H1 (cell line): ENCODE measurements at regions not wholly inside any gene's neighbourhood (a gene's known extent, or its start where the extent isn't known, plus 50 kb on each side); places are given as distances from the start of the nearest gene placed in this dataset.

Experiments
- CBX8 ChIP-seq: fragments of 300-800, 300-1000 bp; sonication (generic); IDR thresholded peaks from 2 replicates; pipeline ENCODE4 v1.7.1; 2016; ENCODE audit warnings: low read depth, low read length, borderline replicate concordance
- CEBPB ChIP-seq: IDR thresholded peaks from 2 replicates; pipeline ENCODE4 v1.6.1; 2012; ENCODE audit warnings: low read depth, low read length
- FOSL1 ChIP-seq: IDR thresholded peaks from 2 replicates; pipeline ENCODE4 v1.6.1; 2011; ENCODE audit warnings: mild to moderate bottlenecking, low read depth, low read length, moderate library complexity; ENCODE audit not compliant: insufficient read depth
- JUN ChIP-seq: IDR thresholded peaks from 2 replicates; pipeline ENCODE4 v1.6.1; 2011; ENCODE audit warnings: low read depth, mild to moderate bottlenecking, improper control_type of control experiment, low read length
- POLR2A ChIP-seq, 2 experiments: IDR thresholded peaks; 1 replicate in 1 of 2; 2 replicates in 1 of 2; pipeline ENCODE4 v1.6.1; 2011; ENCODE audit warnings: low read depth in 2 of 2, low read length in 2 of 2, mild to moderate bottlenecking in 2 of 2; ENCODE audit errors: control extremely low read depth in 1 of 2
- RXRA ChIP-seq: IDR thresholded peaks from 2 replicates; pipeline ENCODE4 v1.6.1; 2011; ENCODE audit warnings: low read depth, mild to moderate bottlenecking, low read length, moderate library complexity; ENCODE audit not compliant: insufficient read depth
- SIN3A ChIP-seq, 2 experiments: IDR thresholded peaks in 1 of 2; conservative IDR thresholded peaks in 1 of 2; 2 replicates each; pipeline ENCODE4 v1.6.1; 2011 to 2012; ENCODE audit warnings: low read length in 2 of 2, improper control_type of control experiment in 1 of 2, low read depth in 1 of 2, mild to moderate bottlenecking in 1 of 2
- TAF1 ChIP-seq: IDR thresholded peaks from 2 replicates; pipeline ENCODE4 v1.6.1; 2011; ENCODE audit warnings: mild to moderate bottlenecking, low read depth, low read length
- YY1 ChIP-seq: IDR thresholded peaks from 2 replicates; pipeline ENCODE4 v1.6.1; 2011; ENCODE audit warnings: low read depth, mild to moderate bottlenecking, low read length
- TF ChIP-seq, protein P1 (sequence below), 3 experiments: IDR thresholded peaks; 1 replicate in 2 of 3; 2 replicates in 1 of 3; pipeline versions ENCODE4 v1.5.1 to v1.6.1; 2011; ENCODE audit warnings: low read length in 3 of 3, mild to moderate bottlenecking in 3 of 3, inconsistent platforms in 2 of 3, low read depth in 1 of 3, moderate library complexity in 1 of 3; ENCODE audit not compliant: insufficient read depth in 1 of 3; ENCODE audit errors: control extremely low read depth in 1 of 3
- TF ChIP-seq, protein P2 (sequence below): IDR thresholded peaks from 2 replicates; pipeline ENCODE4 v1.6.1; 2012; ENCODE audit warnings: inconsistent platforms

DNA sequence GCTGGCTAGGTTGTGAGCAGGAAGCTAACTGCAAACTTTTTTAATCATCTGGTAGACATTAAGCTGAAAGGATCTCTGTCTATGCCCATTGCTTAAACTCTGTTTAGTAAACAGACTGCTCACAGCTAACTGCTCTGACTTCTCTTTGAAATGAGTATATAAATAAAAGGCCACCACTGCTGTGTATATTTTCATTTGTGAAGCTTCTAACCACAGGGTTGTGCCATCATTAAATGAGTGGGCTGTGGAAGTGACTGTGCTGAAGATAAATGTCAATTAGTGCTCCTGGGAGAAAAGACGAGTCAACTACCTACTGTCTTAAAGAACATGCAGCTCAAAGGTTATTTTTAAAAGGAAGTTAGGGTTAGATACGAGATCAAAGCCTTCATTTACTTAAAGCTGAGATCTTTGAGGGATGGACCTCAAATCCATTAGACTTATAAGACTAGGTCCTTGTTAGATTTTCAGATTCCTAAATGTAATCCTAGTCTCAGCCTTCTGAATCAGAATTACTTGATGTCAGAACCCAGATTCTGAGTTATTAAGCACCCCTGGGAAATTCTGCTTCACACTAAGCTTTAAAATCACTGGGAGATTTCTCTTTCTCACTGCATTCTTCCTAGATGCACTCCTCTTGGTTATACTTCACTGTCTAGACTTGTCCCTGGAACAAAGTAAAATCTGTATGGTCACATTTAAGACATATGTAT lies 213.1 kb upstream of the FLRT2 start:
- TF ChIP-seq YY1 (no peak), SIN3A (conservative IDR thresholded peaks at IDR 0.05 in 1 of 2, IDR thresholded peaks at IDR 0.05 in 1 of 2; ENCODE audit: low read depth in 1 of 2, low read length in 2 of 2) (no peak), POLR2A (IDR thresholded peaks at IDR 0.05; ENCODE audit: control extremely low read depth in 1 of 2, low read depth in 2 of 2, low read length in 2 of 2) (no peak), CBX8 (no peak), JUN (no peak), RXRA (no peak), TAF1 (no peak), CEBPB (no peak), FOSL1 (no peak)
- TF ChIP-seq, protein P1, sequence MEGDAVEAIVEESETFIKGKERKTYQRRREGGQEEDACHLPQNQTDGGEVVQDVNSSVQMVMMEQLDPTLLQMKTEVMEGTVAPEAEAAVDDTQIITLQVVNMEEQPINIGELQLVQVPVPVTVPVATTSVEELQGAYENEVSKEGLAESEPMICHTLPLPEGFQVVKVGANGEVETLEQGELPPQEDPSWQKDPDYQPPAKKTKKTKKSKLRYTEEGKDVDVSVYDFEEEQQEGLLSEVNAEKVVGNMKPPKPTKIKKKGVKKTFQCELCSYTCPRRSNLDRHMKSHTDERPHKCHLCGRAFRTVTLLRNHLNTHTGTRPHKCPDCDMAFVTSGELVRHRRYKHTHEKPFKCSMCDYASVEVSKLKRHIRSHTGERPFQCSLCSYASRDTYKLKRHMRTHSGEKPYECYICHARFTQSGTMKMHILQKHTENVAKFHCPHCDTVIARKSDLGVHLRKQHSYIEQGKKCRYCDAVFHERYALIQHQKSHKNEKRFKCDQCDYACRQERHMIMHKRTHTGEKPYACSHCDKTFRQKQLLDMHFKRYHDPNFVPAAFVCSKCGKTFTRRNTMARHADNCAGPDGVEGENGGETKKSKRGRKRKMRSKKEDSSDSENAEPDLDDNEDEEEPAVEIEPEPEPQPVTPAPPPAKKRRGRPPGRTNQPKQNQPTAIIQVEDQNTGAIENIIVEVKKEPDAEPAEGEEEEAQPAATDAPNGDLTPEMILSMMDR (IDR thresholded peaks at IDR 0.05; ENCODE audit: control extremely low read depth in 1 of 3, insufficient read depth in 1 of 3, low read depth in 1 of 3, low read length in 3 of 3), result no peak
- TF ChIP-seq, protein P2, sequence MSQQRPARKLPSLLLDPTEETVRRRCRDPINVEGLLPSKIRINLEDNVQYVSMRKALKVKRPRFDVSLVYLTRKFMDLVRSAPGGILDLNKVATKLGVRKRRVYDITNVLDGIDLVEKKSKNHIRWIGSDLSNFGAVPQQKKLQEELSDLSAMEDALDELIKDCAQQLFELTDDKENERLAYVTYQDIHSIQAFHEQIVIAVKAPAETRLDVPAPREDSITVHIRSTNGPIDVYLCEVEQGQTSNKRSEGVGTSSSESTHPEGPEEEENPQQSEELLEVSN, result no peak
